SH-SY5Y (cell line): ENCODE measurements at regions not wholly inside any gene's neighbourhood (a gene's known extent, or its start where the extent isn't known, plus 50 kb on each side); places are given as distances from the start of the nearest gene placed in this dataset.

ENCODE experiments used
- GATA2 ChIP-seq: IDR thresholded peaks from 2 replicates; pipeline ENCODE4 v1.6.1; 2011; ENCODE audit warnings: mild to moderate bottlenecking, low read depth, low read length
- GATA3 ChIP-seq: IDR thresholded peaks from 2 replicates; pipeline ENCODE4 v1.6.1; 2011; ENCODE audit warnings: low read depth, mild to moderate bottlenecking, low read length, moderate library complexity

- no peak for TF ChIP-seq GATA2
- TF ChIP-seq GATA3, result no peak
These were observed 311.5 kb upstream of the MPDZ start for GRCh38 chr9:13590996-13591395.
